B cell (primary cell): ENCODE measurements at regions not wholly inside any gene's neighbourhood (a gene's known extent, or its start where the extent isn't known, plus 50 kb on each side); places are given as distances from the start of the nearest gene placed in this dataset.

Source experiments
- CTCF ChIP-seq: fragments of 200-600 bp; IDR thresholded peaks from one replicate; pipeline ENCODE4 v1.8.0; 2022; ENCODE audit warnings: antibody characterized with exemption, mild to moderate bottlenecking
- EZH2 ChIP-seq: IDR thresholded peaks from 2 replicates; pipeline ENCODE4 v1.6.1; 2012; ENCODE audit warnings: borderline replicate concordance, low read depth, mild to moderate bottlenecking, moderate library complexity, low read length; ENCODE audit not compliant: insufficient read depth, poor library complexity, severe bottlenecking

DNA sequence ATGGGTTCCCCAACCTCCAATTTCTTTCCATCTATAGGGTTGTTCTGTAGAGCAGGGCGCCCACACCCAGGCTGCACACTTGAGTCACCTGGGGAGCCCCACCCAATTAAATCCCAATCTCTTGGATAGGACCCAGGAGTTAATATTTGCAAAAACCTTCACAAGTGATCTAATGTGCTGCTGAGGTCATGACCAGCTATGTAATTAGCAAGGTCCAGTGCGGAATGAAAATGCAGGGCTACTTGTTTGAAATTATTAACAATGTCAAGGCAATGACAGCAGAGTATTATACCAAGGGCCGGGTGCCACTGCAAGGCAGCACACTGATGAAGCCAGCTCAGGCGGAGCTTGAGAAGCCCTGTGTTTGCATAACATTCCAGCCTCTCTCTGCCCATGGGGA lies 302.7 kb downstream of the MAF start:
- TF ChIP-seq CTCF = no peak
- TF ChIP-seq EZH2 = no peak
